Ovary (tissue), 1 donor: ENCODE measurements at regions not wholly inside any gene's neighbourhood (a gene's known extent, or its start where the extent isn't known, plus 50 kb on each side); places are given as distances from the start of the nearest gene placed in this dataset.
"Not testable (repeated sequence)": the region's sequence is repeated elsewhere in the genome, so short reads cannot be mapped to it uniquely, and the experiment has no call there.

Experiments used
- EP300 ChIP-seq: sonication (generic); formaldehyde crosslinking; IDR thresholded peaks from one replicate; pipeline ENCODE4 v1.6.1; 2017; ENCODE audit warnings: antibody characterized with exemption
- POLR2A ChIP-seq: fragments of 450-650 bp; IDR thresholded peaks from one replicate; pipeline ENCODE4 v1.6.1; 2017; ENCODE audit warnings: antibody characterized with exemption, mild to moderate bottlenecking, moderate library complexity

- TF ChIP-seq EP300, POLR2A: not testable (repeated sequence)
Observed at GRCh38 chr16:29334776-29335548, 71.5 kb downstream of the NPIPB11 start.
